HG03354 (cell line): ENCODE measurements at regions not wholly inside any gene's neighbourhood (a gene's known extent, or its start where the extent isn't known, plus 50 kb on each side); places are given as distances from the start of the nearest gene placed in this dataset.
"Not testable (repeated sequence)": the region's sequence is repeated elsewhere in the genome, so short reads cannot be mapped to it uniquely, and the experiment has no call there.

Source experiments
- ATAC-seq: cut with Tn5 transposase; IDR thresholded peaks from one replicate; pipeline ENCODE4 v1.9.1; 2021; ENCODE audit warnings: mild to moderate bottlenecking; ENCODE audit not compliant: unreplicated experiment, poor library complexity, severe bottlenecking

DNA sequence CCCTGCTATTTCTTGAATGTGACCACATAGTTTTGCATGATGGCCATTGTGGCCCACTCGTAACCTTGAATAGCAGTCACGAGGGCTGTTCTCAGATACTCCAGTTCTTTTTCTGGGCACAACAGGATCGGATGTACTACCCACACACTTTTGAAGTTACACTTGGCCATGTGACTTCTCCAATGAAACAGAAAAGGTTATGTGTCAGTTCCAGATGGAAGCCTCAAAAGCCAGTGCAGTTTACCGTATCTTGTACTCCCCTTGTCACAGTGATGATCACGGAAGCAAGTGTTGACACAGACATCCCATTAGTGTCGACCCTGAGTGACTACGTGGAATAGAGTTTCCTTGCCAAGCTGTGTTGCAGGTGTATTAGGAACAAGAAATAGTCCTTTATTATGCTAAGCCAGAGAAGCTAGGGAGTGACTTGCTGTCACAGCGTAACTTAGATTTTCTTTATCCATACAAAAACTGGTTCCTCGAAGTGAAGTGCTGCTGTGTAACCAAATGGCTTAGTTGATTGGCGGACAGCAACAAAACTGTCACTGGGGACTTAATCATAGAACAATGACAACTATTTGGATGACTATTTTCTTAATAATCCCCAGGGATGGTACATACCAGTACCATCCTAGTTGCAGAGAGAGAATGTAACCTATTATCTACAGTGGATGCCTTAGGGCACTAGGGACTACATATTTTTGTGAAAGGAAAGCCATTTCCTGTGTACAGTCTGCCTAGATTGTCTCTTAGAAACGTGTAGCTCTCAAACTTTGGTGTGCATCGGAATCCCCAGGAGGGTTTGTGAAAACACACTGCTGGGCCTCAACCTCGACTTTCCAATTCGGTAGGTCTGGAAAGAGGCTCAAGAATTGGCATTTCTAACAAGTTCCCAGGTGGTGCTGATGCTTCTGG, 90.1 kb upstream of the DMRT1 start:
- ATAC-seq: no peak

DNA sequence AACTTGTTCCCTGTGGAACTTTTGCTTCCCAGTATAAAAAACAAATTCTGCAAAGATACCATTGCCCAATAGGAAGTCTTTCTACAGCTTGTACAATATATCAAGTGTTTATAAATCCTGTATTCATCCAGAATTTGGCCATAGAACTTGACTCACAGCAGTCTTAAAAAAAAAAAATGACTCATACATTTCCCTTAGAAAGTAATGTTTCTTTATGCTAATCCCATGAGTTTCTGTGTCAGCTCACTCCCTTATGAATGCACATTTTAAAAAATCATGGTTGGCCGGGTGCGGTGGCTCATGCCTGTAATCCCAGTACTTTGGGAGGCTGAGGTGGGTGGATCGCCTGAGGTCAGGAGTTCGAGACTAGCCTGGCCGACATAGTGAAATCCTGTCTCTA, 89.3 kb upstream of the DMRT1 start:
- no peak for ATAC-seq

DNA sequence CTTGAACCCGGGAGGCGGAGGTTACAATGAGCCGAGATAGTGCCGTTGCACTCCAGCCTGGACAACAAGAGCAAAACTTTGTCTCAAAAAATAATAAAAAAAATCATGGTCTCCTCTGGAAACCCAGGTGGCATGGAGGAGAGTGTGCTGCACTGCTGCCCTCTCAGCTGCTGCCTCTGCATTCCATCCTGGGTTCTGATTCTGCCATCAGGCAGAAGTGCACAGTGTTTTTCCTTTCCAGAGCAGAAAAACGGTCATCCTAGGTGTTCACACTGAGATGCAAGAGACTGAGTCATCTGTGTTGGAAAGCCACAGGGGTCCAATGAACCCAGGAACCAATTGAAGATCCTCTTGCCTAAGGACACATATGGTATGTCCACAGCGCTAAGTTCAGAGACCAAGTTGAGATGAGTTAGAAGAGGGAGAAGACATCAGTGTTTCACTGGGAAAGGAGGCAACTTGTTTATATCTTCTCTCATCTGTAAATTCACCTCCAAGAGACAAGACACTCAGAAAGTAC, 88.8 kb upstream of the DMRT1 start:
- no peak for ATAC-seq

DNA sequence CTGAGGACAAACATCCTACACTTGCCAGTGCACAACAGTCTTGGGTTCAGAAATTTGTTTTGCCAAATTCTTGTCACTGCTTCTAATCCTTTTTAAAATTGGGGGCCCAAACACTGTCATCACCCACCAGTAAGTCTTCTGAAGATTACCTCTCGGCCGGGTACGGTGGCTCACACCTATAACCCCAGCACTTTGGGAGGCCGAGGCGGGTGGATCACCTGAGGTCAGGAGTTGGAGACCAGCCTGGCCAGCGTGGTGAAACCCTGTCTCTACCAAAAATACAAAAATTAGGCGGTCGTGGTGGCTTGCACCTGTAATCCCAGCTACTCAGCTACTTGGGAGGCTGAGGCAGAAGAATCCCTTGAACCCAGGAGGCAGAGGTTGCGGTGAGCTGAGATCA, 87.8 kb upstream of the DMRT1 start:
- not testable (repeated sequence) for ATAC-seq

DNA sequence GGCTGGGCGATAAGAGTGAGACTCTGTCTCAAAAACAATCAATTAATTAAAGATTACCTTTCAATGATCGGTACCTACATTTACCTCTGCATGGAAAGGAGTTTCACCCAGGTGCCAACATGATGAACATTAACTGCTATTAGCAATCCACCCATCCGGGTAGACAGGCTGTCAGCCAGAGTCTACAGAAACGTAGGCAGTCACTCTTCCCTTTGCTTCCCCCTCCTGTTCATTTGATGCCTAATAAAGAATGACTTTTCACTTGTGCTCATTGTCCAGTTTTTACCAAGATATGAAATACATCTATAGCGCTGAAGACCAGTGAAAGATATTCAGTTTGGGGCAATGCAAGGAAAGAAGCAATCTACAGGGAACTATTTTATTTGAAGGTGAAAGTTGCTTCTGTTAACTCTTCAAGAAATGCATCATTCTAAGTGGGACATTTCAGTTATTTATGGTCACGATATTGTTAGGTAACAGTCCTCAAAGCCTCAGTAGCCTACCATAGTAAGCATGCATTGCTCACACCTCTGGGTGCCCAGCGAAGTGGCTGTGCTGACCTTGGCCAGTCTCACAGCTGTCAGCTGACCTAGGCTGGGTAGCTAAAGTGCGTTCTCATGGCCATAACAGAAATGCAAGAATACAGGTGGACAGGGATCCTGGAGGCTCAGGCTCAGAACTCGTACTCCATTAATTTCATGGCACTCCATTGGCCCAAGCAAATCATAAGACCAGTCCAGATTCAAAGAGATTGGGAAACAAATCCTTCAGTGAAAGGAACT, 87.2 kb upstream of the DMRT1 start:
- ATAC-seq: no peak

DNA sequence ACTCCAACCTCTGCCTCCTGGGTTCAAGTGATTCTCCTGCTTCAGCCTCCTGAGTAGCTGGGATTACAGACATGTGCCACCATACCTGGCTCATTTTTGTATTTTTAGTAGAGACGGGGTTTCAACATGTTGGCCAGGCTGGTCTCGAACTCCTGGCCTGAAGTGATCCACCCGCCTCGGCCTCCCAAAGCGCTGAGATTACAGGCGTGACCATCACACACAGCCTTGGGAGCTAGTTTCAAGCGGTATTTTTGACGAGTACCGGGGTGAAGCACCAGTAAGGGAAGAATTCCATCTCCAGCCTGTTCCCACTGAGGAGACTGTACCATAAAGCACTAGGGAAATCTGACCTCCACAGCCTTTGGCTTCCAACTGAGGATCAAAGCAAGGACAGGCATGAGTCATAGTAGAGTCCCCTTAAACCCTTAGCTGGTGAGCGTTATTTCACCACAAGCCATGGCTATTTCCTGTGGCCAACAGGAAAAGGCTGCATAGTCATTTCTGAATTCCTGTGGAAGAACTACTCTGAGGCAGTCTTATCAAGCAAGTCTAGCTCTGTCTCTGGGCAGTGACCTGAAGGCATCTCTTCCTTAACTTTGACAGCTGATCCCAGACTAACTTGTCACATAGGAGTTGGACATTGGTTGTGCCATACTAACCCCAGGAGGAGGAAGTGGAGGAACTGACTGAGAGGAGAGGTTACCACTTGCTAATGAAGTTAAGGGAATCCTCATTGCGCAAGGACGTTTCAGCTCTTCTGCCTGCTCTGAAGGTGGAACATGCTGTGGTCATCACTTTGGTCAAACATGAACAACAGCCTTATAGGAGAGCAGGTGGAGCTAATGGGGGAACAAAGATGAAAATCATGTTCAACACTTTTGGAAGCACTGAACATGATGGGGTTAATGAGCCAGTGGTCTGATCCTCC, 85.8 kb upstream of the DMRT1 start:
- peak; percentile 44 for ATAC-seq

DNA sequence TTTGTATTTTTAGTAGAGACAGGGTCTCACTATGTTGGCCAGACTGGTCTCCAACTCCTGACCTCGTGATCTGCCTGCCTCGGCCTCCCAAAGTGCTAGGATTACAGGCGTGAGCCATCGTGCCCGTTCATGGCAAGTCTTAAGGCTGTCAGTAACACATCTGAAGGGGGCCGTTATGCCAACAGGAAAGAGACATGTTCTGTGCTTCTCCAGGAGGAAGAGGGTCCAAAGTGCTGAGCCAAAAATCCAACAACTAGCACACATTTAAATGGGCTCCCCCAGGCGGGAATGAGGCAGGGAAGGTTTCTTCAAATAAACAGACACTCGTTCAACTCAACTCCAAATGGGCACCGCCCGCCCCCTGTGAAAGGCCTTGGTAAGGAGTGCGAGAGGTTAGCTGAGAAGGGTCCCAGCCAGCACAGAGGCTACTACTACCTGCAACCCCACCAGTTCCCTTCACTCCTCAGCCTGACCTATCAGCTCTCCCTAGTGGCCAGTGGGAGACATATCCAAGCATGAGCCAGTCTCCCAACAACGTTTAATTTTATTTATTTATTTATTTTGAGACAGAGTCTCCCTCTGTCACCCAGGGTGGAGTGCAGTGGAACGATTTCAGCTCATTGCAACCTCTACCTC, 84.1 kb upstream of the DMRT1 start:
- no peak for ATAC-seq

DNA sequence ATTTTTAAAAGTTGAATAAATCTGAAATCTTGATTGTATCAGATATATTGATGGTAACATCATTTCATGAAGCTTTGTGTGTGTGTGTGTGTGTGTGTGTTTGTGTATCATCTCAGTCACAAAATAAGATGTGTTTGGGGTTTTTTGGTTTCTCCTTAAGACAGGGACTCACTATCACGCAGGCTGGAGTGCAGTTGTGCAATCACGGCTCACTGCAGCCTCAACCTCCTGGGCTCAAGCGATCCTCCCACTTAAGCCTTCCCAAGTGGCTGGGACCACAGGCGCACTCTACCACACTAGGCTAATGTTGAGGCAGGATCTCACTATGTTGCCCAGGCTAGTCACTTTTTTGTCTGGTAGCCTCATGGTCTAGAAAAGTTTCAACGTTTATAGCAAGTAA, 83.4 kb upstream of the DMRT1 start:
- no peak for ATAC-seq

DNA sequence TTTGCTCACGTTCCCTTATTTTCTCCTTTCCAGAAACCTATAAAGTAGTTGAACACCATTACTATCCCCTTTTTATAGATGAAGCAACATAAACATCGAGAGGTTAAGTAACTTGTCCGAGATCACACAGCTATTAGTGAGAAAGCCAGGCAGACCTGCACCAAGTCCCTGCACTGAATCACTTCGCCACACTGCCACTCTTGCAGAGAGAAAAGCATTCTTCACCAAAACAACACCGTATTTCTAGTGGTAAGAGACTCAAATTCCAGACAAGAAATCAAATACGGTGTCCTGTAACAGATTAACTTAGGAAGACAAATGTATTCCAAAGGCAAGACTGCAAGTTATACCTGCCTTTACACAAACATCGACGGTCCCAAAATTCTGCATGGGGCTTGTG, 82.0 kb upstream of the DMRT1 start:
- no peak for ATAC-seq

DNA sequence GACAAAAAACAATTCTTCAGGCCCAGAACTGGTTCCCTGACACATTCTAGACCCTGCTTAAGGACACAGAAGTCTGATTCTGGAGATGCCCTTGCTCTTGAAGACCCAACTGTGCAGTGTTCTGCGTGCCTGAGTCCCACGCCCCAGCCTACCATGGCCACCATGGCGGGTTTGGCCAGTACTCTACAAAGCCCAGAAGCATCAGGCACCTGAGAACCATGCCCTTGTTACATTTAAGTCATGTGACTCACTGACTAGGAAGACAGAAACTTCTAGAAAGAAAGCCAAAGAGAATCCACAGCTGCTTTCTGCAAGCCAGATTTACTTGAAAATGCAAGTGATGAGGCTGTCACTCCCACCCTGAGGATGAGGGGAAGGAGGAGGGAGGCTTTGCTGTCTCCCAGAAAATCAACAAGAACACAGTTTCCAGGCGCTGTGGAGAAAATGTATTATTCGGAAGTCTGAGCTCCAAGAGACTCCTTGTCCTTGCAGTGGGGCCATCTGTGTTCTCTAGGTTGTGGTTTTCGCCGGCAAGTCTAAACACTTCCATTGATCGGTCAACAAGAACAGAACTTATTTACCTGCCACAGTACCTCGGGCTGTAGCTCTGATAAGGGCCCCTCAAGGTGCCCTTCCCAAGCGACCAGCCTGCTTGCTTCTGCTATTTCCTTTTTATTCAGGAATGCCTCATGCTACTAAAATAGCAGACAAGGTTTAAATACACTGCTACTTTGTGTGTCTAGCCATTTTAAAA, 81.3 kb upstream of the DMRT1 start:
- no peak for ATAC-seq

DNA sequence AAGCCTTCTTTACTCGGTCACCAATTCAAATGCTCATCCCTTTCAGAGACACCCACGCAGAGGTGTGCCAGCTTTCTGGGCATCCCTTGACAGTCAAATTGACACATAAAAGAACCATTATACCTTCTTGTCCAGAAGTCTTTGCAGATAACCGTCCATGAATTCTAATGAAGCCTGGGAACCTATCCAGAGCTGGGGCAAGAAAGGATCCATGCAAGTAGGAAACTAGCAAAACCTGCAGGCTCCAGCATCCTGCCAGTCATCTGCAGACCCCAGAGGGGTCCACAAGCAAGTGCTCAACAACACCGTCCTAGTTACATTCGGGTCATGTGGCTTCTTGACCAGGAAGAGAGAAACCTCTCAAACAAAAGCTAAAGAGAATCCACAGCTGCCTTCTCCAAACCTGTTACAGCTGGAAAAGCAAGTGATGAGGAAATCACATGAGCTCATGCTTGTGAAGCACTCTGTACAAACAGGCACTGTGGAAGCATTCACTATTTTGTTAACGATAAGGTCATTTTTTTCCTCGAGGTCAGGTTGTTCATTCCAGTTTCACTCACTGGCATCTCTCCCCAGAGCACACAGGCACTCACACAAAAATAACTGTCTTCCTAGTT, 80.2 kb upstream of the DMRT1 start:
- no peak for ATAC-seq

DNA sequence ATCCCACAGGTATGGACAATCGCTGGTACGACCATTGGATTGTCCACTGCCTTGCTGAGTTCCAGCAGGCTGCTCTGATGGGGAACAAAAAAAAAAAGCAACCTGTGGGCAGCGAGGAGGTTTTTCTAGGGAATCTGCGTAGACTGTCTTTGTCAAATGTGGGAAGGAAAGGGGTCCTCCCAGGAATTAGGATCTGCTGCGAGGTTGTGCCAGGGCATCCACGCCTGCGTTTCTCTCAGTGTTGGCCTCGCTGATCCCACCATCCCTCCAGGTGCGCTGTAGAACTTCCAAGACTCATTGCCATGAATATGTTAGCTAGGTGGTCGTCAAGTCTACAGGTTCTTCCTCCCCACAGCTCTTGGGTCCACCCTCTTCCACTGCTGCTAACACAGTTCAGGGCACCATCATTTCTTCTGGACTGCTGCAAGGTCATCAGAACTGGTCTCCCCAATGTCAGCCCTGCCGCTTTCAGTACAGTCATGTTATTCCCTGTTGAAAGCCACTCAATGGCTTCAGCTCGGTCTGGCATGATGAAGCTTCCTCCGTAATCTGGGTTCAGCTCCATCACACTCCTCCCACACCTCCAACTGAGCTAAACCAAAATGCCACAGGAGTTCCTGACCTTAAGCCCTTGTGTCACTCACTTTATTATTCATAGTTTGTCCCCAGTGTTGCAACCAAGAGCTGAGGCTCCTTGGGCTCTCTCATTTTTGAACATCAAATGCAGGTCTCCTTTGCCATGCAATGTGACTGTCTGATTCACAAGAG, 79.5 kb upstream of the DMRT1 start:
- ATAC-seq: no peak

DNA sequence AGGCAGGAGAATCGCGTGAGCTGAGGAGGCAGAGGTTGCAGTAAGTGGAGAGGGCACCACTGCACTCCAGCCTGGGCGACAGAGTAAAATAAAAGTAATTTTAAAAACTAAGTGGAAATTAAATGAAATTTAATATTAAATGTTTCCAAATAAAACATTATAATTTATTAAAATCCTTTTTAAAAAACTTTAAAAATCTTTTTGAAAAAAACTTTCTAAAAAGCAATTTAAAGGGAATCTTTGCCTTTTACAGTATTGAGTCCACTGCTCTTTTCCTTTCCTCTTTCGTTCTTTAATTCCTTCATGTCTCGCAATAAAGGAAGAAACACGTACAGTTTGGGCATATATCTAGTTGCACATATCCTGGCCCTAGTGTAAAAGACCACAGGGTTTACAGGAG, 77.8 kb upstream of the DMRT1 start:
- ATAC-seq: no peak

DNA sequence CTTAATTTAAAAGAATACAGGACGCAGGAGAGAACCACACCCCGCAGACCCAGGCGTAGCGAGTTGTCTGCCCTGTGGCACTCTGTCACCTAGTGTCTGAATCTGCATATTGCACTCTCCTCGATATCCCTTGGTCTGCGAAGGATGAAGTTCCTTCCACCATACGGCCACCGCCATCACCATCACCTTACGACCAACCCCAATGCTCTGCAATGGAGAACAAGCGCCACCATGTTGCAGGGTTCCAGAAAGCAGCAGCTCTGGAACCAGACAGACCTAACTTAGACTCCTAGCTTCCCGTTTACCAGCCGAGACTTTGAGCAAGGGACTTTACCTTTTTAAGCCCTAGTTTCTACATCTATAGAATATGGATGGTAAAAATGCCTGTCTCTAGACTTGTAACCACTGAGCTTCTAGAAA, 77.4 kb upstream of the DMRT1 start:
- ATAC-seq: no peak

DNA sequence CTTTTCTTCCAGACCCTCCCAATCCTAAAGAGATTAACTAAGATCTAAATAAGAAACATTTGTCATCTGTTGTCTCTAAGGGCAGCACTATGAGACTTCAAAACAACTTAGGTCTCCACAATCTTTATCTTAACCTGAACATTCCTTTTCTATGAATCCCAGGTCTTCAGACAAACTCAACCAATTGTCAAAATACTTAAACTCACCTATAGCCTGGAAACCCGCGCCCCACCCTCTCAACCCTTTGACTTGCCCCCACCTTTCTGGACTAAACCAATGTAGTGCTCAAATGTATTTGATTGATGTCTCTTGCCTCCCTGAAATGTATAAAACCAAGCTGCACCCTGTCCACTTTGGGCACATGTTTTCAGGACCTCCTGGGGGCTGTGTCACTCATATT, 76.5 kb upstream of the DMRT1 start:
- no peak for ATAC-seq

DNA sequence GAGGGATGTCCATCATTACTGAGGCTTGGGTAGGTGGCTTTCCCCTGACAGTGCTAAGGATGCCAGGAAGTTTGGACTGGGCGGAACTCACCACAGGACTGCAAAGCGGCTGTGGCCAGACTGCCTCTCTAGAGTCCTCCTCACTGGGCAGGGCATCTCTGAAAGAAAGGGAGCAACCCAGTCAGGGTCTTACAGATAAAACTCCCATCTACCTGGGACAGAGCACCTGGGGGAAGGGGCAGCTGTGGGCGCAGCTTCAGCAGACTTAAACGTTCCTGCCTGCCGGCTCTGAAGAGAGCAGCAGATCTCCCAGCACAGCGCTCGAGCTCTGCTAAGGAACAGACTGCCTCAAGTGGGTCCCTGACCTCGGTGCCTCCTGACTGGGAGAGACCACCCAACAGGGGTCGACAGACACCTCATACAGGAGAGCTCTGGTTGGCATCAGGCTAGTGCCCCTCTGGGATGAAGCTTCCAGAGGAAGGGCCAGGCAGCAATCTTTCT, 74.4 kb upstream of the DMRT1 start:
- ATAC-seq: not testable (repeated sequence)

DNA sequence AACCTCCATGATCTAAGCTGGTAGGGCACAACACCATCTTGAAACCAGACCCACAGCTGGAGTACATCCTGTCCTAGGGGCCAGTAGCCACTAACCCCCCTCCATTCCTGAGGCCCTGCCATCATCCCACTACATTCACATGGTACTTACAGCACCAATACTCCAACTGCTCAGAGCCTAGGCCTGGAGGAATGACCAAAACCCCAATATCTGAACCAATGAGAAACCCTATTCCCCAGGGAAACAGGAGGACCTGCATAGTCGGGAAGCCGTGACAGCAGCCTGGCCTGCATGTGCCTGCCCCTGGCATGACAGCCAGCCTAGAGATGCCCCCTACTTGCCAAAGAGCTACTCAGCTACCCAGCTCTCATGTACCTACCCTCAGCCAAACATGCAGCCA, 65.4 kb upstream of the DMRT1 start:
- no peak for ATAC-seq
